IMR-90 (cell line): ENCODE measurements at regions not wholly inside any gene's neighbourhood (a gene's known extent, or its start where the extent isn't known, plus 50 kb on each side); places are given as distances from the start of the nearest gene placed in this dataset.

ENCODE experiments used
- ATAC-seq: fragments of 200-7000 bp; cut with Tn5 transposase; 2 replicates; pipeline ENCODE4 v1.9.1; 2020; ENCODE audit warnings: low read depth, mild to moderate bottlenecking, moderate library complexity
- BruUV-seq: library from RNA; stranded (reverse); fragments of 400-500 nt; replicated peaks from 2 replicates; lab custom pipeline; 2021; lab: Mats Ljungman, UMichigan
- CTCF ChIA-PET: fragments of 300-600 bp; formaldehyde crosslinking; extraction: SDS; loops from one replicate; lab custom pipeline; 2021; ENCODE audit warnings: antibody characterized with exemption; lab: Yijun Ruan, JAX
- POLR2A ChIA-PET: fragments of 300-600 bp; sonication (Branson Sonifier 250); formaldehyde crosslinking; loops from one replicate; lab custom pipeline; 2022; ENCODE audit warnings: antibody characterized with exemption; ENCODE audit not compliant: unreplicated experiment; lab: Charles Lee
- DNase-seq: peaks from one replicate; pipeline ENCODE4 v3.0.0; 2013
- H2AFZ ChIP-seq: replicated peaks from 2 replicates; pipeline ENCODE3; 2013; ENCODE audit warnings: low read length, mild to moderate bottlenecking; ENCODE audit not compliant: poor library complexity
- H2AK5ac ChIP-seq: 2 replicates; pipeline ENCODE4 v1.6.1; 2013; ENCODE audit warnings: low read depth, low read length, inconsistent platforms
- H2AK9ac ChIP-seq: replicated peaks from 2 replicates; pipeline ENCODE3; 2013; ENCODE audit warnings: mild to moderate bottlenecking, low read depth, low read length, moderate library complexity; ENCODE audit not compliant: poor library complexity
- H2BK120ac ChIP-seq: 2 replicates; pipeline ENCODE4 v1.6.1; 2013; ENCODE audit warnings: low read depth, low read length, inconsistent platforms
- H2BK15ac ChIP-seq: 3 replicates; pipeline ENCODE4 v1.6.1; 2013; ENCODE audit warnings: low read depth, low read length, inconsistent platforms
- H2BK20ac ChIP-seq: 2 replicates; pipeline ENCODE4 v1.6.1; 2013; ENCODE audit warnings: low read depth, mild to moderate bottlenecking, inconsistent platforms, low read length, moderate library complexity
- H2BK5ac ChIP-seq: 2 replicates; pipeline ENCODE4 v1.6.1; 2013; ENCODE audit warnings: mild to moderate bottlenecking, low read depth, low read length, inconsistent platforms; ENCODE audit not compliant: poor library complexity, severe bottlenecking
- H3K14ac ChIP-seq: replicated peaks from 2 replicates; pipeline ENCODE4 v1.6.1; 2013; ENCODE audit warnings: low read depth, low read length, inconsistent platforms
- H3K18ac ChIP-seq: 2 replicates; pipeline ENCODE4 v1.6.1; 2013; ENCODE audit warnings: low read depth, low read length, control low read depth
- H3K23ac ChIP-seq: 2 replicates; pipeline ENCODE4 v1.6.1; 2013; ENCODE audit warnings: low read depth, low read length, inconsistent platforms
- H3K27ac ChIP-seq: 2 replicates; pipeline ENCODE4 v1.5.1; 2013; ENCODE audit warnings: mild to moderate bottlenecking, control low read depth, low read length; ENCODE audit not compliant: insufficient read depth
- H3K27me3 ChIP-seq: 2 replicates; pipeline ENCODE4 v1.6.1; 2013; ENCODE audit warnings: low read length; ENCODE audit not compliant: control insufficient read depth, insufficient read depth
- H3K36me3 ChIP-seq: 2 replicates; pipeline ENCODE4 v1.6.1; 2013; ENCODE audit warnings: low read length, mixed read lengths; ENCODE audit not compliant: control insufficient read depth, insufficient read depth
- H3K4ac ChIP-seq: 2 replicates; pipeline ENCODE4 v1.6.1; 2013; ENCODE audit warnings: low read depth, low read length, inconsistent platforms
- H3K4me1 ChIP-seq: 2 replicates; pipeline ENCODE4 v1.6.1; 2013; ENCODE audit warnings: low read length, mixed read lengths; ENCODE audit not compliant: control insufficient read depth, insufficient read depth
- H3K4me2 ChIP-seq: 2 replicates; pipeline ENCODE4 v1.6.1; 2013; ENCODE audit warnings: low read depth, mild to moderate bottlenecking, control low read depth, low read length, moderate library complexity
- H3K4me3 ChIP-seq: 2 replicates; pipeline ENCODE4 v1.5.1; 2013; ENCODE audit warnings: low read depth, mild to moderate bottlenecking, control low read depth, low read length, moderate library complexity; ENCODE audit not compliant: insufficient read depth
- H3K56ac ChIP-seq: 2 replicates; pipeline ENCODE4 v1.6.1; 2013; ENCODE audit warnings: low read length, inconsistent platforms; ENCODE audit not compliant: insufficient read depth; ENCODE audit errors: extremely low read depth
- H3K79me1 ChIP-seq, 2 experiments: 2 replicates each; pipeline ENCODE4 v1.6.1; 2013; ENCODE audit warnings: low read length in 2 of 2, inconsistent platforms in 1 of 2, low read depth in 1 of 2
- H3K9ac ChIP-seq: 2 replicates; pipeline ENCODE4 v1.6.1; 2013; ENCODE audit warnings: low read depth, low read length, control low read depth
- H3K9me1 ChIP-seq: 2 replicates; pipeline ENCODE4 v1.6.1; 2013; ENCODE audit warnings: low read length, inconsistent platforms; ENCODE audit not compliant: insufficient read depth
- H3K9me3 ChIP-seq: 2 replicates; pipeline ENCODE4 v1.6.1; 2013; ENCODE audit warnings: low read length; ENCODE audit not compliant: control insufficient read depth, insufficient read depth
- H4K20me1 ChIP-seq: 2 replicates; pipeline ENCODE4 v1.6.1; 2013; ENCODE audit warnings: low read length, inconsistent platforms; ENCODE audit not compliant: insufficient read depth
- H4K5ac ChIP-seq: 2 replicates; pipeline ENCODE4 v1.6.1; 2013; ENCODE audit warnings: mild to moderate bottlenecking, low read depth, low read length, control low read depth
- H4K8ac ChIP-seq, 2 experiments: 2 replicates each; pipeline ENCODE4 v1.6.1; 2013; ENCODE audit warnings: low read depth in 2 of 2, low read length in 2 of 2, control low read depth in 1 of 2, inconsistent platforms in 1 of 2
- H4K91ac ChIP-seq: 2 replicates; pipeline ENCODE4 v1.6.1; 2013; ENCODE audit warnings: low read depth, low read length, inconsistent platforms; ENCODE audit not compliant: insufficient read depth
- CEBPB ChIP-seq: IDR thresholded peaks from 2 replicates; pipeline ENCODE4 v1.6.1; 2012; ENCODE audit warnings: low read depth, low read length, improper control_type of control experiment
- CHD1 ChIP-seq: IDR thresholded peaks from 2 replicates; pipeline ENCODE4 v1.6.1; 2012; ENCODE audit warnings: low read depth, low read length, improper control_type of control experiment
- CTCF ChIP-seq: conservative IDR thresholded peaks from 2 replicates; pipeline ENCODE4 v1.5.1; 2012; ENCODE audit warnings: mild to moderate bottlenecking, low read depth, low read length, improper control_type of control experiment
- ELK1 ChIP-seq: fragments of 150-350 bp; IDR thresholded peaks from 2 replicates; pipeline ENCODE4 v1.6.1; 2016; ENCODE audit warnings: low read depth, mild to moderate bottlenecking, low read length, moderate library complexity, borderline replicate concordance
- FOS ChIP-seq: fragments of 150-350 bp; IDR thresholded peaks from 2 replicates; pipeline ENCODE4 v1.6.1; 2016; ENCODE audit warnings: low read depth, low read length
- MAFK ChIP-seq: IDR thresholded peaks from 2 replicates; pipeline ENCODE4 v1.6.1; 2012; ENCODE audit warnings: low read depth, low read length, improper control_type of control experiment
- MAZ ChIP-seq: IDR thresholded peaks from 2 replicates; pipeline ENCODE4 v1.6.1; 2012; ENCODE audit warnings: low read depth, mild to moderate bottlenecking, low read length, improper control_type of control experiment, moderate library complexity, borderline replicate concordance
- MXI1 ChIP-seq: IDR thresholded peaks from 2 replicates; pipeline ENCODE4 v1.6.1; 2012; ENCODE audit warnings: low read depth, mild to moderate bottlenecking, low read length, moderate library complexity, borderline replicate concordance
- NFE2L2 ChIP-seq: fragments of 150-350 bp; IDR thresholded peaks from 2 replicates; pipeline ENCODE4 v1.6.1; 2016; ENCODE audit warnings: low read depth, mild to moderate bottlenecking, low read length
- POLR2A ChIP-seq: IDR thresholded peaks from 2 replicates; pipeline ENCODE4 v1.6.1; 2012; ENCODE audit warnings: mild to moderate bottlenecking, low read depth, low read length
- RAD21 ChIP-seq: IDR thresholded peaks from 2 replicates; pipeline ENCODE4 v1.6.1; 2012; ENCODE audit warnings: low read length, improper control_type of control experiment
- RCOR1 ChIP-seq: IDR thresholded peaks from 2 replicates; pipeline ENCODE4 v1.6.1; 2012; ENCODE audit warnings: mild to moderate bottlenecking, low read length, improper control_type of control experiment; ENCODE audit not compliant: insufficient replicate concordance
- RFX5 ChIP-seq: IDR thresholded peaks from 2 replicates; pipeline ENCODE4 v1.8.0; 2012; ENCODE audit warnings: low read depth, mild to moderate bottlenecking, low read length, moderate library complexity
- SMC3 ChIP-seq: fragments of 150-350 bp; IDR thresholded peaks from 2 replicates; pipeline ENCODE4 v1.6.1; 2016; ENCODE audit warnings: low read depth, mild to moderate bottlenecking, antibody characterized with exemption, low read length, moderate library complexity
- USF2 ChIP-seq: fragments of 150-350 bp; IDR thresholded peaks from 2 replicates; pipeline ENCODE4 v1.6.1; 2017; ENCODE audit warnings: mild to moderate bottlenecking, antibody characterized with exemption, low read length, low read depth
- WGBS, 2 experiments: methylation state at CpG; one replicate each; pipeline versions ENCODE4 v1.1.5 to v1.1.7; 2013; ENCODE audit warnings: missing lambda C conversion rate in 2 of 2; ENCODE audit not compliant: insufficient read length in 1 of 2; ENCODE audit errors: extremely low coverage in 2 of 2; 5-methylcytosine and 5-hydroxymethylcytosine counted together
- dilution Hi-C: fragments of 300-500 bp; cut with HindIII; formaldehyde crosslinking; loops from one replicate; pipeline ENCODE4 v1.14.3; 2018; ENCODE audit warnings: low sequenced_read_pairs; ENCODE audit not compliant: unreplicated experiment
- in situ Hi-C: fragments of 300-500 bp; cut with MboI; formaldehyde crosslinking; loops from 3 replicates; pipeline ENCODE4 v1.14.3; 2019; ENCODE audit warnings: low sequenced_read_pairs, inconsistent platforms, mixed read lengths
- intact Hi-C: fragments of 100-400 bp; cut with micrococcal nuclease; formaldehyde crosslinking; loops from 2 replicates; pipeline ENCODE4 v1.10.0; 2022

GRCh38 chr2:175577368-175577970 lies 396.0 kb upstream of the ATP5MC3 start:
- Histone ChIP-seq H2BK20ac (no peak overlapping the region), H3K4ac (no peak overlapping the region), H3K9me1 (no peaks in the 10 kb centered on the region), H3K14ac (no peak overlapping the region), H3K27ac (no peak overlapping the region), H3K79me1 (no peaks in the 10 kb centered on the region), H3K36me3 (no peaks in the 10 kb centered on the region), H3K4me3 (no peak overlapping the region), H3K4me1 (no peaks in the 10 kb centered on the region), H4K91ac (no peak overlapping the region), H2AK9ac (no peak overlapping the region), H4K8ac (no peak overlapping the region), H4K20me1 (no peaks in the 10 kb centered on the region), H2BK15ac (no peak overlapping the region), H3K56ac (no peak overlapping the region), H3K27me3 (no peaks in the 10 kb centered on the region), H3K23ac (no peak overlapping the region), H2BK120ac (no peak overlapping the region), H3K9me3 (no peaks in the 10 kb centered on the region), H3K18ac (no peak overlapping the region), H3K9ac (no peak overlapping the region), H4K5ac (no peak overlapping the region), H3K4me2 (no peak overlapping the region), H2AK5ac (no peak overlapping the region), H2BK5ac (no peak overlapping the region), H2AFZ (no peak overlapping the region)
- TF ChIP-seq FOS (no peak), NFE2L2 (no peak), CEBPB (no peak), ELK1 (no peak), RAD21 (no peak), CTCF (no peak), SMC3 (no peak), RCOR1 (no peak), MAZ (no peak), MXI1 (no peak), RFX5 (no peak), MAFK (no peak), POLR2A (no peak), CHD1 (no peak), USF2 (no peak)
- no CpG with 5 or more reads among the region's 2 CpGs for WGBS, 2 experiments
- ATAC-seq (no peak), DNase-seq (no peak)
- dilution Hi-C loops = no loop called here
- intact Hi-C loops = no loop called here
- POLR2A ChIA-PET = no interaction called here
- BruUV-seq = no TSS peak
- in situ Hi-C loops = no loop called here
- CTCF ChIA-PET = no interaction called here
